ENCODE measurements at regions not wholly inside any gene's neighbourhood (a gene's known extent, or its start where the extent isn't known, plus 50 kb on each side); places are given as distances from the start of the nearest gene placed in this dataset.

DNA sequence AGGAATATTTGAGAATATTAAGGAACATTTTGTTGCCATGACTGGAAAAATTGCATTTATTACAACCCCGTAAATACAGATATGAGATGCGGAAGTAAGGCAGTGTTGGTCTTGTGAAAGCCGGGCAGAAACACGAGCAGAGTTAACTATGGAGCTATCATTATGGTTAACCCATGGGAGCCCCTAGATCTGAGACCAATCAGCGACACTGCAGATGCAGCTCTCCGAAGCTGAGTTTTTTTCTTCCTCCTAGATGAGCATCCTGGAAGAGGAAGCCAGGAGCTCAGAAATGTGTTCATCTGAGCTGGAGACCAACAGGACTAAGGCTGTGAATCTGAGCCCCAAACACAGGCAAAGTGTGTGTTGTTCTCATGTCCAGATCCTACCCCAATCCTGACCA, 123.0 kb upstream of the KL start:
- no peak for TF ChIP-seq GATA2 (IDR thresholded peaks at IDR 0.05; ENCODE audit: low read depth, low read length)
- no peak for TF ChIP-seq GATA3 (IDR thresholded peaks at IDR 0.05; ENCODE audit: low read depth, low read length)

Measured in SH-SY5Y (cell line).